SK-N-SH treated with all-trans-retinoic acid at 6 μM for 48 hours (cell line): ENCODE measurements at regions not wholly inside any gene's neighbourhood (a gene's known extent, or its start where the extent isn't known, plus 50 kb on each side); places are given as distances from the start of the nearest gene placed in this dataset.

Source experiments
- GLIS3 ChIP-seq: fragments of 250-450 bp; sonication (Bioruptor Pico); IDR thresholded peaks from 2 replicates; pipeline ENCODE4 v1.5.0; 2020; ENCODE audit warnings: mild to moderate bottlenecking, moderate library complexity
- PATZ1 ChIP-seq: fragments of 250-450 bp; sonication (Bioruptor Pico); IDR thresholded peaks from 2 replicates; pipeline ENCODE4 v1.8.0; 2020; ENCODE audit warnings: mild to moderate bottlenecking, moderate library complexity, borderline replicate concordance
- RARB ChIP-seq: fragments of 250-450 bp; sonication (Bioruptor Pico); IDR thresholded peaks from 2 replicates; pipeline ENCODE4 v1.8.0; 2021; ENCODE audit warnings: mild to moderate bottlenecking, moderate library complexity
- TCF4 ChIP-seq: fragments of 250-450 bp; sonication (Bioruptor Pico); IDR thresholded peaks from 2 replicates; pipeline ENCODE4 v1.8.0; 2021; ENCODE audit warnings: mild to moderate bottlenecking, moderate library complexity, borderline replicate concordance

GRCh38 chr5:119820016-119820415 is 190.7 kb downstream of the FAM170A start:
- TF ChIP-seq TCF4 (CRISPR knock-in tag) (no peak), GLIS3 (CRISPR knock-in tag) (no peak), PATZ1 (CRISPR knock-in tag) (no peak), RARB (CRISPR knock-in tag) (no peak)
